ENCODE measurements at regions not wholly inside any gene's neighbourhood (a gene's known extent, or its start where the extent isn't known, plus 50 kb on each side); places are given as distances from the start of the nearest gene placed in this dataset.

DNA sequence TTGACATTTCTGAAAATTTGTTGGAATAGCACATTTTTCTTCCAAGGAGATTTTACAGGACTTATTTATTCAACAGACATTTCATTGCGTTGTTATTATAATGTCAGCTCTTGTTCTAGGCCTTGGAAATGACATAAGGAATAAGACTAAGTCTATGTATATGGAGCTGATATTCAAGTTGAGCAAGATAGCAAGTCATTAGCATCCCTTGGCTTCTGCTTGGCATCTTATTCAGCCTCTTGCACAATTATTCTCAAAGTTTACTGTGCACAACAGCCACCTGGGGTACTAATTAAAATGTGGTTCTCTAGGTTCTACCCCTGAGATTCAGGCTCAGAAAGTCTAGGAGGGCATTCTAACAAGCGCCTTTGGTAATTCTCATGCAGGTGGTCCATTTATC, 304.8 kb upstream of the DDI1 start:
- TF ChIP-seq GATA3 (IDR thresholded peaks at IDR 0.05; ENCODE audit: low read depth, low read length): no peak
- TF ChIP-seq GATA2 (IDR thresholded peaks at IDR 0.05; ENCODE audit: low read depth, low read length): no peak
